Parathyroid adenoma (tissue), 2 donors: ENCODE measurements at regions not wholly inside any gene's neighbourhood (a gene's known extent, or its start where the extent isn't known, plus 50 kb on each side); places are given as distances from the start of the nearest gene placed in this dataset.
"Not testable (repeated sequence)": the region's sequence is repeated elsewhere in the genome, so short reads cannot be mapped to it uniquely, and the experiment has no call there.

Experiments
- H2AFZ ChIP-seq: fragments of 300-600 bp; sonication (generic); one replicate; pipeline ENCODE4 v1.7.0; 2017; ENCODE audit warnings: antibody characterized with exemption, mild to moderate bottlenecking
- H3K27ac ChIP-seq: fragments of 300-600 bp; sonication (generic); one replicate; pipeline ENCODE4 v1.7.0; 2017
- H3K27me3 ChIP-seq: fragments of 300-600 bp; sonication (generic); one replicate; pipeline ENCODE4 v1.7.0; 2017; ENCODE audit warnings: low read length; ENCODE audit not compliant: control insufficient read depth, insufficient read depth
- H3K36me3 ChIP-seq: fragments of 300-600 bp; sonication (generic); one replicate; pipeline ENCODE4 v1.7.0; 2017; ENCODE audit warnings: low read length; ENCODE audit not compliant: control insufficient read depth, insufficient read depth
- H3K4me1 ChIP-seq: fragments of 300-600 bp; sonication (generic); one replicate; pipeline ENCODE4 v1.7.0; 2017; ENCODE audit warnings: control low read depth
- H3K4me2 ChIP-seq: fragments of 300-600 bp; sonication (generic); one replicate; pipeline ENCODE4 v1.7.0; 2017; ENCODE audit warnings: low read length
- H3K4me3 ChIP-seq: fragments of 300-600 bp; sonication (generic); one replicate; pipeline ENCODE4 v1.7.0; 2017; ENCODE audit warnings: low read depth, low read length
- H3K79me2 ChIP-seq: fragments of 300-600 bp; sonication (generic); one replicate; pipeline ENCODE4 v1.7.0; 2017; ENCODE audit warnings: control low read depth
- H3K9ac ChIP-seq: fragments of 300-600 bp; sonication (generic); one replicate; pipeline ENCODE4 v1.7.0; 2017; ENCODE audit warnings: mild to moderate bottlenecking
- H3K9me3 ChIP-seq: fragments of 300-600 bp; sonication (generic); one replicate; pipeline ENCODE4 v1.7.0; 2017; ENCODE audit warnings: low read length; ENCODE audit not compliant: control insufficient read depth
- CTCF ChIP-seq: fragments of 300-600 bp; sonication (generic); IDR thresholded peaks from one replicate; pipeline ENCODE4 v1.7.0; 2017; ENCODE audit warnings: antibody characterized with exemption, mild to moderate bottlenecking
- donor health status: primary hyperparathyroidism.

GRCh38 chr7:56471811-56472210 is 355.6 kb upstream of the NUPR2 start:
- H3K9ac ChIP-seq = no peak overlapping the region
- no peak overlapping the region for H3K4me2 ChIP-seq
- H3K9me3 ChIP-seq = no peaks in the 10 kb centered on the region
- H3K27ac ChIP-seq = no peak overlapping the region
- no peaks in the 10 kb centered on the region for H3K27me3 ChIP-seq
- no peak for TF ChIP-seq CTCF
- H3K36me3 ChIP-seq = no peaks in the 10 kb centered on the region
- H3K4me3 ChIP-seq = no peak overlapping the region
- no peak overlapping the region for H2AFZ ChIP-seq
- no peaks in the 10 kb centered on the region for H3K79me2 ChIP-seq
- no peaks in the 10 kb centered on the region for H3K4me1 ChIP-seq

GRCh38 chr7:56466607-56467525 is 350.6 kb upstream of the NUPR2 start:
- not testable (repeated sequence) for H3K27ac ChIP-seq, H3K4me3 ChIP-seq, H3K9ac ChIP-seq, H3K79me2 ChIP-seq, H3K4me1 ChIP-seq, H3K9me3 ChIP-seq, H3K4me2 ChIP-seq, H3K27me3 ChIP-seq, H3K36me3 ChIP-seq, H2AFZ ChIP-seq

GRCh38 chr7:56449762-56450161 is 333.5 kb upstream of the NUPR2 start:
- Histone ChIP-seq H3K4me3 (no peak overlapping the region), H3K36me3 (no peaks in the 10 kb centered on the region), H3K9me3 (no peaks in the 10 kb centered on the region), H3K4me1 (no peaks in the 10 kb centered on the region), H3K4me2 (no peak overlapping the region), H3K79me2 (no peaks in the 10 kb centered on the region), H3K27me3 (no peaks in the 10 kb centered on the region), H2AFZ (no peak overlapping the region), H3K27ac (no peak overlapping the region), H3K9ac (no peak overlapping the region)
- TF ChIP-seq CTCF = no peak

GRCh38 chr7:56447864-56448693 is 331.9 kb upstream of the NUPR2 start:
- no peak overlapping the region for H3K4me2 ChIP-seq
- H3K4me1 ChIP-seq = no peaks in the 10 kb centered on the region
- no peaks in the 10 kb centered on the region for H3K9me3 ChIP-seq
- H3K79me2 ChIP-seq = no peaks in the 10 kb centered on the region
- no peak for TF ChIP-seq CTCF
- H3K4me3 ChIP-seq = no peak overlapping the region
- no peak overlapping the region for H2AFZ ChIP-seq
- no peaks in the 10 kb centered on the region for H3K27me3 ChIP-seq
- H3K36me3 ChIP-seq = no peaks in the 10 kb centered on the region
- no peak overlapping the region for H3K9ac ChIP-seq
- H3K27ac ChIP-seq = no peak overlapping the region

- not testable (repeated sequence) for H3K4me3 ChIP-seq, H3K9ac ChIP-seq, H3K4me1 ChIP-seq, H3K27me3 ChIP-seq, H2AFZ ChIP-seq, H3K4me2 ChIP-seq, H3K36me3 ChIP-seq, H3K27ac ChIP-seq, H3K79me2 ChIP-seq, H3K9me3 ChIP-seq
Measured at GRCh38 chr7:56420528-56420927, 304.3 kb upstream of the NUPR2 start.
